ENCODE measurements at regions not wholly inside any gene's neighbourhood (a gene's known extent, or its start where the extent isn't known, plus 50 kb on each side); places are given as distances from the start of the nearest gene placed in this dataset.

DNA sequence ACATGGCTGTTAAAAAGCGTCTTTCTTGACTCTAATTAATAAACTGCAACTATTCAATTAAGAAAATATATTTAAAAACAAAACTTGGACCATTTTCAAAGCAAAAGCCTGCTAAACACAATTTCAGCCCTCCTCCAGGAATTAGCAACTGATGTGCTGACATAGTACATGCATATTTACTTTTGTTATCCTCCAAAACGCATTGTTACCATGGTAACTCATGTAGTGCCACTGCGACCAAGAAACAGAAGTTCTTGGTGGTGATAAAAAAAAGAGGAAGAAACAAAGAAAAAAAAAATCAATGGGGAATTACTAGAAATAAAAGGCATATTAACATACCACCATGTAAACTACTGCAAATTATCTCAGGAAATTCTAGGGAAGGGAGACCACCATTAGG lies 793.4 kb upstream of the CDH8 start:
- no peaks in the 10 kb centered on the region for H3K27me3 ChIP-seq
- TF ChIP-seq POLR2A (IDR thresholded peaks at IDR 0.05) (no peak), CTCF (IDR thresholded peaks at IDR 0.05) (no peak)
- no peak overlapping the region for H3K4me3 ChIP-seq
- H3K36me3 ChIP-seq, result no peaks in the 10 kb centered on the region
- no peak for DNase-seq
- H3K4me1 ChIP-seq, result no peaks in the 10 kb centered on the region
- peaks cover 0 to 2% (median 0%) of the 10 kb centered on the region in 4 donors for H3K9me3 ChIP-seq
- H3K27ac ChIP-seq, result no peak overlapping the region

DNA sequence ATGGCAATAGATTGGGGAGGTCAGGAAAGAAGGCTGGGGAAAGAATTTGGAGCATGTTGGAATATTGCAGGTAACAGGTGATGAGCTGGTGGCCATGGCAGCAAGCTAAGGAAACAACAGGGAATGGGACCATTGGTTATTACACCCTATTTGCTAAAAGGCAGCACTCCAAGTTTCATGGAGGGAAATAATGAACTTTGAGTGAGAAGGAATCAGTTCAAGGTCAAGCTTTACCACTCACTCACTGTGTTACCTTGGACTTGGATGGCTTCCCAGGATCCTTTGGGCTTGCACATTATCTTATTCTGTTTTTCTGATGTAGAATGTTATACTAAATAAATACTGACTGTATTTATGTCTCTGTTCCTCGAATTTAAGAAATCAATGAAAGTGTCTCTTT lies 792.8 kb upstream of the CDH8 start:
- DNase-seq, result no peak
- Histone ChIP-seq H3K27me3 (no peaks in the 10 kb centered on the region), H3K36me3 (no peaks in the 10 kb centered on the region), H3K9me3 (peaks cover 0 to 4% (median 0%) of the 10 kb centered on the region in 4 donors), H3K4me1 (no peaks in the 10 kb centered on the region), H3K27ac (no peak overlapping the region), H3K4me3 (no peak overlapping the region)
- TF ChIP-seq POLR2A (IDR thresholded peaks at IDR 0.05) (no peak), CTCF (IDR thresholded peaks at IDR 0.05) (no peak)

DNA sequence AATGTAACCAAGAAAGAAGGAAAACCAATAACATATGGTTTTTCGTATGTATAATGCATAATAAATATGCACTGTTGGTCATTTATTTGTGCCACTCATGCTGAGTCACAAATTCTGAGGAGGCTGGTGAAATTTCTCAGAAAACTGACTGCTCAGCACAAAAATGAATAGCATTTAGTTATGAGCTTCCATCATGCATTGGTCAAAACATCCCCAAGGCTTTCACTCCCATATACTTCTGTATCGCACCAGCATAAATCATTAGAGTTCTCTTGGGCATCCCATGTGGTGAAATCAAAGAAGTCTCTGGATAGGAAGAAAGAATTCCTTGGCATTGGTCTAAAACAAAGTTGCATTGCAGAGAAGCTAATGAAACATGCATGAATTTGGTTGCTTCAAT lies 785.6 kb upstream of the CDH8 start:
- H3K9me3 ChIP-seq, result peaks cover 0 to 4% (median 0%) of the 10 kb centered on the region in 4 donors
- TF ChIP-seq CTCF (IDR thresholded peaks at IDR 0.05) (no peak), POLR2A (IDR thresholded peaks at IDR 0.05) (no peak)
- H3K27ac ChIP-seq, result no peak overlapping the region
- H3K36me3 ChIP-seq, result no peaks in the 10 kb centered on the region
- DNase-seq, result no peak
- no peaks in the 10 kb centered on the region for H3K27me3 ChIP-seq
- H3K4me1 ChIP-seq, result no peaks in the 10 kb centered on the region
- H3K4me3 ChIP-seq, result no peak overlapping the region

- Histone ChIP-seq H3K27me3 (no peaks in the 10 kb centered on the region), H3K27ac (no peak overlapping the region), H3K4me3 (no peak overlapping the region), H3K36me3 (no peaks in the 10 kb centered on the region), H3K4me1 (no peaks in the 10 kb centered on the region), H3K9me3 (no peaks in the 10 kb centered on the region)
- TF ChIP-seq CTCF (IDR thresholded peaks at IDR 0.05), result no peak
- TF ChIP-seq POLR2A (IDR thresholded peaks at IDR 0.05), result no peak
- no peak for DNase-seq
Observed at GRCh38 chr16:62816971-62817519, 780.8 kb upstream of the CDH8 start.

- DNase-seq, result no peak
- Histone ChIP-seq H3K27ac (no peak overlapping the region), H3K4me3 (no peak overlapping the region), H3K27me3 (no peaks in the 10 kb centered on the region), H3K4me1 (no peaks in the 10 kb centered on the region), H3K36me3 (no peaks in the 10 kb centered on the region), H3K9me3 (no peaks in the 10 kb centered on the region)
- TF ChIP-seq POLR2A (IDR thresholded peaks at IDR 0.05) (no peak), CTCF (IDR thresholded peaks at IDR 0.05) (no peak)
Observed at GRCh38 chr16:62814891-62815290, 778.7 kb upstream of the CDH8 start.
